ENCODE measurements at regions not wholly inside any gene's neighbourhood (a gene's known extent, or its start where the extent isn't known, plus 50 kb on each side); places are given as distances from the start of the nearest gene placed in this dataset.

- TF ChIP-seq ELF1 (IDR thresholded peaks at IDR 0.05; ENCODE audit: borderline replicate concordance, low read depth): no peak
- TF ChIP-seq SIN3A (IDR thresholded peaks at IDR 0.05; ENCODE audit: low read depth): no peak
- TF ChIP-seq, protein P1, sequence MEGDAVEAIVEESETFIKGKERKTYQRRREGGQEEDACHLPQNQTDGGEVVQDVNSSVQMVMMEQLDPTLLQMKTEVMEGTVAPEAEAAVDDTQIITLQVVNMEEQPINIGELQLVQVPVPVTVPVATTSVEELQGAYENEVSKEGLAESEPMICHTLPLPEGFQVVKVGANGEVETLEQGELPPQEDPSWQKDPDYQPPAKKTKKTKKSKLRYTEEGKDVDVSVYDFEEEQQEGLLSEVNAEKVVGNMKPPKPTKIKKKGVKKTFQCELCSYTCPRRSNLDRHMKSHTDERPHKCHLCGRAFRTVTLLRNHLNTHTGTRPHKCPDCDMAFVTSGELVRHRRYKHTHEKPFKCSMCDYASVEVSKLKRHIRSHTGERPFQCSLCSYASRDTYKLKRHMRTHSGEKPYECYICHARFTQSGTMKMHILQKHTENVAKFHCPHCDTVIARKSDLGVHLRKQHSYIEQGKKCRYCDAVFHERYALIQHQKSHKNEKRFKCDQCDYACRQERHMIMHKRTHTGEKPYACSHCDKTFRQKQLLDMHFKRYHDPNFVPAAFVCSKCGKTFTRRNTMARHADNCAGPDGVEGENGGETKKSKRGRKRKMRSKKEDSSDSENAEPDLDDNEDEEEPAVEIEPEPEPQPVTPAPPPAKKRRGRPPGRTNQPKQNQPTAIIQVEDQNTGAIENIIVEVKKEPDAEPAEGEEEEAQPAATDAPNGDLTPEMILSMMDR (IDR thresholded peaks at IDR 0.05 in 2 of 3, conservative IDR thresholded peaks at IDR 0.05 in 1 of 3; ENCODE audit: borderline replicate concordance in 1 of 3, insufficient read depth in 1 of 3, low read depth in 2 of 3, low read length in 2 of 3): no peak
Observed at GRCh38 chr4:141932490-141932889, 296.1 kb downstream of the IL15 start.
